ENCODE measurements at regions not wholly inside any gene's neighbourhood (a gene's known extent, or its start where the extent isn't known, plus 50 kb on each side); places are given as distances from the start of the nearest gene placed in this dataset.
"Not testable (repeated sequence)": the region's sequence is repeated elsewhere in the genome, so short reads cannot be mapped to it uniquely, and the experiment has no call there.

DNA sequence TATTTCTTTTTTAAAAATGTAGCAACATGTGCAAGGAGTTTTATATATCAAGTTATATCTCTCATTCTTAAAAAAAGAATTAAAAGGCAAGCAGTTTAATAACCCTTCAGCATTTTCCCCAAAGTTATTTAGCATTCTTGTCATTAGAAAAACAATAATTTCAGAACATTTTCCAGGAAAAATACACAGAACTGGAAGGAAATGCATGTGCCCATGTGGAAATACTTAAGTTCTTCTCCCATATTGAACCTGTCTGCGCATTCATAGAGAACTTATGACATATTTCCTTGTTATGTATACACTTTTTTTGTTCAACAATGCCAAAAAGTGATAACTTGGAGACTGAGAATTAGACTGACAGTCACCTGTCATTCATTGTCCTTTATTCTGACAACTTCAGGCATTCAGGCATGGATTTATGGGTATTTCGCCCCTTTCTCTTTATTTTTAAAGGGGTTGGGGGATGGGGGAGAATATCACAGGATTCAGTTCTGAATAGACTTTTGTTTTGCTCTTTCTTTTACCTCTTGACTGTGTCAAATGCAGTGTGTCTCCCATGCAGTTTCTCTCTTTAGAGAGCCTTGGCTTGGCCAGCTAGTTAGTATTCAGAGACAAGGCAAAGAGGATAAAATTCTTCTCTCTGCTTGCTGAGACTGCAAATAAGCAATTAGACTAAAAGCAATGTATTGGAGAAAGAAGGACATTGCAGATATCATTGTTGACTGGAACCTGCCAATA is 701.0 kb downstream of the NR2F1-AS1 start:
- intact Hi-C loops (cut with DNase I) = no loop called here
- no peak for DNase-seq (ENCODE audit: low spot score)

DNA sequence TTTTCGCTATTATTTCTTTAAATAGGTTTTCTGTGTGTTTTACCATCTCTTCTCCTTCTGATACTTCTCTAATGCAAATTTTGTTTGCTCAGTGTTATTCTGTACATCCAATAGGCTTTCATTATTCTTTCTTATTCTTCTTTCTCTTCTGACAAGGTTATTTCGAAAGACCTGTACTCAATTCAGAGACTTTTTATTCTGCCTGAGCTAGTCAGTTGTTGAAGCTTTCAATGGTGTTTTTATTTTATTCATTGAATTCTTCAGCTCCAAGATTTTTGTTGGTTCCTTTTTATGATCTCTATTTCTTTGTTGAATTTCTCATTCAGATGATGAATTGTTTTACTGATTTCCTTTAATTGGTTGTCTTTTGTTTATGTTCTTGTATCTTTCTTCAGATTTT is 706.2 kb downstream of the NR2F1-AS1 start:
- no peak for DNase-seq (ENCODE audit: low spot score)
- intact Hi-C loops (cut with DNase I) = no loop called here

GRCh38 chr5:92868442-92868841 is 712.6 kb downstream of the NR2F1-AS1 start:
- no peak for DNase-seq (ENCODE audit: low spot score)
- intact Hi-C loops (cut with DNase I) = no loop called here

GRCh38 chr5:92864591-92864990 is 716.4 kb downstream of the NR2F1-AS1 start:
- DNase-seq (ENCODE audit: low spot score) = no peak
- intact Hi-C loops (cut with DNase I) = no loop called here

- intact Hi-C loops (cut with DNase I) = no loop called here
- no peak for DNase-seq (ENCODE audit: low spot score)
These were observed 717.4 kb downstream of the NR2F1-AS1 start for GRCh38 chr5:92863666-92864065.

DNA sequence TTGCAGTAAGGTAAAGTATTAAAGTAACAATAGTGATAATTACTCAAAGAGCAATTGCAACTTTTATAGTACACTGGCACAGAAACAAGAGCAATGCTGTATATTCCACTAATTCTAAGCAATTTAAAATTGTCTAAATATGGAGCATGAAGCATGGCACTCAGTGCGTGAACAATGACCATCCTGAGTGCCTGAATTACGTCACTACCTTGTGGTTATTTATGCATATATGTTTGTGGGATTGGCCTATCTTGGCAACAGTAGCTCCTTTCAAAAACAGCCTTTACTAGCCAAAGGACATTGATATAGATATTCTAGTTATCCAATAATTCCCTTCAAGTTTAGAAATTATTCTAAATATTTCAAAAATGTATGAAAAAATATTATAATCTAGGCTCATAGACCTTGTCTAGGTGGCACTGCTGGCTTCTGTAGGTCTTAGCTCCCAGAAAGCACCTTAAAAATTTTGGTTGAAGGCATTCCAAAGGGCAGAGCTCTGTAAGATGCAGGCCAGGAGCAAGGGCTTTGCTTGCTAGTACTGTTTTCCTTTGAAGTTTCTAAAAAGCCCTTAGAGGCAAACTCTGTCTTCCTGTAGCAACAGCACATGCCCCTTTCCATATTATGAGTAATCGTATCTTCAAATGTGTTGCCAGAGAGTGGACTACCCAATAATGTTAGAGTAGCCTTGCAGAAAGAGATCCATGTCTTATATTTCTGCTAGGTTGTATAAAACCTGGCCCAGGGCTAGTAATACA is 719.3 kb downstream of the NR2F1-AS1 start:
- intact Hi-C loops (cut with DNase I) = no loop called here
- DNase-seq (ENCODE audit: low spot score) = no peak

- intact Hi-C loops (cut with DNase I) = no loop called here
- DNase-seq (ENCODE audit: low spot score) = no peak
These were observed 721.0 kb downstream of the NR2F1-AS1 start for GRCh38 chr5:92860061-92860460.

DNA sequence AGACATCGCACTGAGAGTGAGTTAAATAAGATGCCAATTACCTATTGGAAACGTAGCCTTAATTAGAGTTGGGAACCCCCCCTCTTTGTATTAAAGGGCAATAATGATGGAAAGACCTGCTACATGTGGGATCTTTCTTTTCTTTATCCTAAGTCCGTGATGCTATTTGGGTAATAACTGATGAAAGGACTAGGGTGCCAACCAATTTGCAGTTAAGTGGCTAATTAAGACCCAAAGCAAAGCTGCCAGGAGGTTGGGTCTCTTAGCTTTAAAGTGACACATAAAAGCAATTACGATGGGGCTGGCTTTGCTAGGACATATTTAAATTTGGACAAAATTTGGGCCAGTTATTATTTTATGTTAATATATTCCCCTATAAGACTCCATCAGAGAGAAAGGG is 728.8 kb downstream of the NR2F1-AS1 start:
- no peak for DNase-seq (ENCODE audit: low spot score)
- intact Hi-C loops (cut with DNase I) = no loop called here

- intact Hi-C loops (cut with DNase I) = no loop called here
- no peak for DNase-seq (ENCODE audit: low spot score)
These were observed 730.1 kb downstream of the NR2F1-AS1 start for GRCh38 chr5:92850886-92851285.

- DNase-seq (ENCODE audit: low spot score) = no peak
- intact Hi-C loops (cut with DNase I) = no loop called here
These were observed 731.3 kb downstream of the NR2F1-AS1 start for GRCh38 chr5:92849756-92850155.

DNA sequence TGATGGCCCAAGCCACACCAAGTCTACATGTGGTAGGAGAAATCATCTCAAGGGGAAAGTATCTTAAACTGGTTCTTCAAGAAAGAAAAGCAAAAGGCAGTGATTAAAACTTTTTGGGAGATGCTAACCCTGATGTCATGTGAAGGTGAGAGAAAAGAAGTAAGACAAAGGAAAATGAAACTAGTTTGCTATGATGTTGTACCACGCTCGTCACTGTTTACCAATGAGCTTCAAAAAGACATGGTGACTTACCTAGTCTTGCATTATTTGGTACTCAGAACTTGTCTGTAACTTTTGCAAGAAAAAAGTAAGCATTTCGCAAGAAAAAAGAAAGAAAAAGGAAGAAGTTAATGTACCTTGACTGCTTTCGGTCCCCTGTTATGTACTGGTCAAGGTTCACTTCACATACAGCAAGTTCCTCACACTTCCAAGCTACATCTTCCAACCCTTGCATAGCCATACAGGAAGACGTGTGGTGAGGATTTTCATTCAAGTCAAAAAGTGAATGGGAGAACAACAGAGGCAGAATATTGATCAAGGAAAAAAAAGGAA is 739.3 kb downstream of the NR2F1-AS1 start:
- DNase-seq (ENCODE audit: low spot score) = no peak
- intact Hi-C loops (cut with DNase I) = no loop called here

GRCh38 chr5:92838253-92838652 is 742.8 kb downstream of the NR2F1-AS1 start:
- intact Hi-C loops (cut with DNase I) = no loop called here

GRCh38 chr5:92836855-92837755 is 743.9 kb downstream of the NR2F1-AS1 start:
- DNase-seq (ENCODE audit: low spot score) = no peak
- intact Hi-C loops (cut with DNase I) = no loop called here

More at GRCh38 chr5:92838253-92838652, 742.8 kb downstream of the NR2F1-AS1 start:
- no peak for DNase-seq (ENCODE audit: low spot score)

DNA sequence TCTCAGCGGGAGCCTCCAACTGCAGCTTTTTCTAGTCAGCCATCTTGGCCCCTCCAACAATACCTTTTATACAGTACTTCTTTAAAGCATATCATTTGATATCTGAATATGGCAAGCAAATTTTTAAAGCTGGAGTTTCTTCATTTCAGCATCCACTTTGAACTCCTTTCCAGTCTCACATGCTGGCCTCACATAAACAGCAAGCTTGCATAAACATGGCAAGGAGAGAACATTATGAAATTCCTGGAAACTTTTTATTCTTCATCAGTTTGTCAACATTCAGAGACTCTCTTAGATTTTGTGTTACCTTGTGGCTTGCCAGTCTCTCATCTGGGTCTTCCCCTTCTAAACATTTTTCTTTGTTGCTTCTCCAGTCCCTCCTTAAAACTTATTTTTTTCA is 745.3 kb downstream of the NR2F1-AS1 start:
- intact Hi-C loops (cut with DNase I) = no loop called here
- DNase-seq (ENCODE audit: low spot score) = no peak

- DNase-seq (ENCODE audit: low spot score); intact Hi-C loops (cut with DNase I): not testable (repeated sequence)
These were observed 757.5 kb downstream of the NR2F1-AS1 start for GRCh38 chr5:92823551-92823950.

DNA sequence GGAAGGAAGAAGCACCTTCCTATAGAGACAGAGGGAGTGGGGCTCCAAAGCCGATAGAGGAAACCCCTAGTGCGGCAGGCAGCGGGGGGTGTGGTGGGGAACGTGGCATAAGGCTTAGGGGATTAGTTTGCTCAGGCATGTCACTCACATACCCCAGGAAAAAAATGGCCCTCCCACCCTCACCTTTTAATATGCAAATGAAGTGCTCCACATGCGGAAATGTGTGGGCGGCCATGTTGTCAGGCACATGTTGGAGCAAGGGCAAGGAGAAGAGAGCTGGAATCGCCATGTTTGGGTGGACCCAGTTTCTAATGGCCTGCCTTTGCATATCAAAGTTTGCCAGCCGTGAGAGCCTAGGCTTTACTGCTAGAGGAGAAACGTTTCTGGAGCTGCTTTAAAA is 758.8 kb downstream of the NR2F1-AS1 start:
- DNase-seq (ENCODE audit: low spot score) = no peak
- intact Hi-C loops (cut with DNase I) = no loop called here

DNA sequence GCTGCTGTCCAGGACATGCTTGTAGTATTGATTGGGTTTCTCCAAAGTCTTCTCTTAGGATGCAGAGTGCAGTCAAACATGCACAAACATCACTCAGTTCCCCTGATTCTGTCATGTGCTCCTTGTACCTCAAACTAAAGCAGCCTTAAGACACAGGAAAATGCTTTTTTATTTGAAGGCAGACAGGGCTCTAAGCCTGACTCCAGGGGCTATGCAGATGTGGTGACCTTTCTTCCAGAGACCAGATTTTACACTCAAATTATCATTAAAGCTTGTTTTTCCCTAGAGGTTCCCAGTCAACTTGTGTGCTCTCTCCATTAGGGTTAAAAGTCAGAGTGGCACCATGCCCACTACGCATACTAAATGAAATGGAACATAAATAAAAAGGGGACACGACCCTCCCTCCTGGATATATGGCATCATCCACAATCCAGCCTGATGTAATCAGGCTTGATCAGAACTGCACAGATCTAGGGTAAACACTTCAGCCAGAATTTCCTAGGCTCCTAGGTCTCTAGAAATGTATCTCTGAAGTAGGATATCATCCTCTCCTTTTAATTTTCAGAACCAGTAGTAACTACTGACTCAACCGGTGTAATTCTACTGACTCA is 771.1 kb downstream of the NR2F1-AS1 start:
- no peak for DNase-seq (ENCODE audit: low spot score)
- intact Hi-C loops (cut with DNase I) = no loop called here

GRCh38 chr5:92808474-92808873 is 772.5 kb downstream of the NR2F1-AS1 start:
- no peak for DNase-seq (ENCODE audit: low spot score)
- intact Hi-C loops (cut with DNase I) = no loop called here

DNA sequence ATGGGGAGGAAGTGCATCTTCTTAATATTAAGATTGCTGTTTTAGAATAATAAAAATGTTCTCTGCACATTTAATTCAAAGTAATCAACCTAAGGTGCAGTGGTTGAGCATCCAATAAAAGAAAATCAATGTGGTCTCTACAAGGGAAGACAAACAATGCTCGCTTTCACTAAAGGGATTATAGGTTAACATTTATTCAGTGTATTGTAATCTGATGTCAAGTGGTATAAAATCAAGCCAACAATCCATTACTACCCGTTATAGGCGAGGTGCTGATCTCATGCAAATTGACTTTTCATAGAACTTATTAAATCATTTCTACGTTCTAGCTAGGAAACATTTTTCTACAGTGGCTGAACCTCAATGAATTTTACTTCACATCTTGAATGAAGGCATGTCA is 773.9 kb downstream of the NR2F1-AS1 start:
- DNase-seq (ENCODE audit: low spot score) = no peak
- intact Hi-C loops (cut with DNase I) = no loop called here

DNA sequence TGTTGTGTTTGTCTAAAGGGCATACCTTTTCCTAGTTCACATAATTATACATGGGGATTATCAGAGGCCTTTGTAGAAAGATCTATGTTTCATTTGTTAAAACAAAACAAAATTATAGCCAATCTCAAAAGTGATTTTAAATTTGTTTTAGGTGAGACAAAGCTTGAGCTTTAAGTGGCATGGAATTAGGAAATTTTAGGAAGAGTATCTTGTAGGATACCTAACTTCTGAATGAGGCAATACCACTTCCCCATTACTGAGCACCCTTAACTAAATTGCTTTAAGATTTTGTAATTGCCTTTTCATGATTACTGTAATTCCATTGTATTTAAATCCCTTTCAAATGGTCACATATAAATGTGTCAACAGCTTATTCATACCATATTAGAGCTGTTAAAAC is 775.6 kb downstream of the NR2F1-AS1 start:
- intact Hi-C loops (cut with DNase I) = no loop called here
- DNase-seq (ENCODE audit: low spot score) = no peak
